Liver (tissue), 8 donors: ENCODE measurements at regions not wholly inside any gene's neighbourhood (a gene's known extent, or its start where the extent isn't known, plus 50 kb on each side); places are given as distances from the start of the nearest gene placed in this dataset.

Experiments used
- DNase-seq: peaks from one replicate; pipeline ENCODE4 v3.0.0-alpha.2; 2017; ENCODE audit warnings: low spot score
- H3K27ac ChIP-seq, 2 donors: one replicate each; pipeline ENCODE4 v1.7.0; 2013; ENCODE audit warnings: inconsistent platforms in 2 of 2, low read length in 2 of 2, control low read depth in 1 of 2, low read depth in 1 of 2, mild to moderate bottlenecking in 1 of 2
- H3K27me3 ChIP-seq, 4 donors: one replicate each; pipeline versions ENCODE4 v1.6.1 to v1.7.0; 2013; ENCODE audit warnings: low read length in 3 of 4, inconsistent platforms in 1 of 4, mild to moderate bottlenecking in 1 of 4, moderate library complexity in 1 of 4; ENCODE audit not compliant: control insufficient read depth in 4 of 4, insufficient read depth in 4 of 4
- H3K36me3 ChIP-seq, 4 donors: one replicate each; pipeline versions ENCODE4 v1.6.1 to v1.7.0; 2013; ENCODE audit warnings: low read length in 3 of 4, mild to moderate bottlenecking in 3 of 4, low read depth in 1 of 4, moderate library complexity in 1 of 4; ENCODE audit not compliant: control insufficient read depth in 4 of 4, insufficient read depth in 3 of 4
- H3K4me1 ChIP-seq, 4 donors: one replicate each; pipeline versions ENCODE4 v1.6.1 to v1.7.0; 2013; ENCODE audit warnings: low read length in 3 of 4, mild to moderate bottlenecking in 3 of 4, moderate library complexity in 1 of 4; ENCODE audit not compliant: control insufficient read depth in 4 of 4, insufficient read depth in 4 of 4
- H3K4me3 ChIP-seq, 3 donors: one replicate each; pipeline versions ENCODE4 v1.6.1 to v1.7.0; 2013; ENCODE audit warnings: low read length in 3 of 3, control low read depth in 1 of 3, low read depth in 1 of 3, mild to moderate bottlenecking in 1 of 3
- H3K9ac ChIP-seq, 2 donors: one replicate each; pipeline ENCODE4 v1.7.0; 2013; ENCODE audit warnings: low read length in 2 of 2, mild to moderate bottlenecking in 2 of 2, moderate library complexity in 2 of 2, control low read depth in 1 of 2, low read depth in 1 of 2
- H3K9me3 ChIP-seq, 4 donors: one replicate each; pipeline versions ENCODE4 v1.6.1 to v1.7.0; 2013; ENCODE audit warnings: low read length in 3 of 4; ENCODE audit not compliant: control insufficient read depth in 4 of 4
- EGR1 ChIP-seq, 2 donors: IDR thresholded peaks; 2 replicates each; pipeline ENCODE4 v1.6.1; 2016 to 2018; ENCODE audit warnings: antibody characterized with exemption in 2 of 2, low read depth in 2 of 2
- FOXA1 ChIP-seq: IDR thresholded peaks from 2 replicates; pipeline ENCODE4 v1.6.1; 2016; ENCODE audit warnings: antibody characterized with exemption
- FOXA2 ChIP-seq: IDR thresholded peaks from 2 replicates; pipeline ENCODE4 v1.6.1; 2016; ENCODE audit warnings: antibody characterized with exemption
- GABPA ChIP-seq, 2 donors: IDR thresholded peaks in 1 of 2; conservative IDR thresholded peaks in 1 of 2; 2 replicates each; pipeline ENCODE4 v1.6.1; 2016; ENCODE audit warnings: antibody characterized with exemption in 2 of 2, mild to moderate bottlenecking in 1 of 2, moderate library complexity in 1 of 2
- HNF4A ChIP-seq, 2 donors: conservative IDR thresholded peaks; 2 replicates each; pipeline ENCODE4 v1.6.1; 2016; ENCODE audit warnings: antibody characterized with exemption in 2 of 2, mild to moderate bottlenecking in 2 of 2
- HNF4G ChIP-seq: IDR thresholded peaks from 2 replicates; pipeline ENCODE4 v1.6.1; 2016; ENCODE audit warnings: antibody characterized with exemption
- JUND ChIP-seq, 2 donors: IDR thresholded peaks; 2 replicates each; pipeline ENCODE4 v1.6.1; 2016; ENCODE audit warnings: antibody characterized with exemption in 2 of 2
- NR2F2 ChIP-seq: IDR thresholded peaks from 2 replicates; pipeline ENCODE4 v1.6.1; 2016; ENCODE audit warnings: antibody characterized with exemption
- RAD21 ChIP-seq, 2 donors: IDR thresholded peaks; 2 replicates each; pipeline ENCODE4 v1.6.1; 2016; ENCODE audit warnings: antibody characterized with exemption in 2 of 2, mild to moderate bottlenecking in 2 of 2
- RXRA ChIP-seq, 2 donors: IDR thresholded peaks; 2 replicates each; pipeline ENCODE4 v1.6.1; 2017 to 2018; ENCODE audit warnings: antibody characterized with exemption in 2 of 2, mild to moderate bottlenecking in 1 of 2
- SP1 ChIP-seq: IDR thresholded peaks from 2 replicates; pipeline ENCODE4 v1.6.1; 2018; ENCODE audit warnings: antibody characterized with exemption, mild to moderate bottlenecking
- TAF1 ChIP-seq: conservative IDR thresholded peaks from 2 replicates; pipeline ENCODE4 v1.6.1; 2016; ENCODE audit warnings: antibody characterized with exemption, mild to moderate bottlenecking
- YY1 ChIP-seq: IDR thresholded peaks from 2 replicates; pipeline ENCODE4 v1.6.1; 2016; ENCODE audit warnings: antibody characterized with exemption, mild to moderate bottlenecking
- WGBS: extraction: QIAGEN DNeasy Blood & Tissue Kit; methylation state at CpG from one replicate; pipeline ENCODE4 v1.1.7; 2013; 5-methylcytosine and 5-hydroxymethylcytosine counted together
- TF ChIP-seq, protein P1 (sequence below): IDR thresholded peaks from 2 replicates; pipeline ENCODE4 v1.6.1; 2016; ENCODE audit warnings: antibody characterized with exemption
- TF ChIP-seq, protein P2 (sequence below): IDR thresholded peaks from 2 replicates; pipeline ENCODE4 v1.6.1; 2016; ENCODE audit warnings: antibody characterized with exemption
- TF ChIP-seq, protein P3 (sequence below): IDR thresholded peaks from 2 replicates; pipeline ENCODE4 v1.6.1; 2016; ENCODE audit warnings: antibody characterized with exemption, mild to moderate bottlenecking
- TF ChIP-seq, protein P4 (sequence below): fragments of 150-350 bp; IDR thresholded peaks from 2 replicates; pipeline ENCODE4 v1.5.1; 2017; ENCODE audit warnings: improper control_type of control experiment, low read depth, low read length; ENCODE audit not compliant: missing input control
- TF ChIP-seq, protein P5 (sequence below): IDR thresholded peaks from 2 replicates; pipeline ENCODE4 v1.6.1; 2016; ENCODE audit warnings: antibody characterized with exemption
- donor health status: healthy.
- donor health status: healthy.
- donor health status: healthy.
- donor health status: healthy.
- donor health status: healthy.

DNA sequence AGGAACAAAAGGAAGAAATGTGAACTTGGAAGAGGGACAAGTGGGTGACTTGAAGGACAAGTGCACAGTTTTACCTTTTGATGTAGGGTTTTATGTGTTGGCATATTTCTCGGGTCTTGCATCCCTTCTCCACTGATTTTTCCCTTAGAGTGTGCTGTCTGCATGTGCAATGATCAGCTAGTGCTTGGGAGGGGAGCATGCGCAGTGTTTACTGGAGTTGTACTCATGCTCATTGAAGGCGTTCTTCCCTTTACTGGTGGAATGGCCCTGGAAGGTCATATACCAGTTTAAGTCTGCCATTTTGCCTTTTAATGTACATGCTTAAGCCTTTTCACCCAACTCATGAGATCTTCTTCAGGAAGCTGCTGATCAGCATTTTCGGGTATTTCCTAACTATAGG is 1168.0 kb downstream of the SUCLG1 start:
- Histone ChIP-seq H3K27ac (no peak overlapping the region), H3K27me3 (no peaks in the 10 kb centered on the region), H3K9me3 (no peaks in the 10 kb centered on the region), H3K4me1 (peaks cover 0 to 3% (median 0%) of the 10 kb centered on the region in 4 donors), H3K36me3 (no peaks in the 10 kb centered on the region), H3K9ac (no peak overlapping the region), H3K4me3 (no peak overlapping the region)
- TF ChIP-seq HNF4A (conservative IDR thresholded peaks at IDR 0.05) (no peak), SP1 (no peak), JUND (IDR thresholded peaks at IDR 0.05) (no peak), FOXA2 (no peak), GABPA (IDR thresholded peaks at IDR 0.05 in 1 of 2, conservative IDR thresholded peaks at IDR 0.05 in 1 of 2) (no peak), RXRA (IDR thresholded peaks at IDR 0.05) (no peak), NR2F2 (no peak), RAD21 (IDR thresholded peaks at IDR 0.05) (no peak), YY1 (no peak), TAF1 (no peak), EGR1 (IDR thresholded peaks at IDR 0.05; ENCODE audit: low read depth in 2 of 2) (no peak), FOXA1 (no peak), HNF4G (no peak)
- TF ChIP-seq, protein P1, sequence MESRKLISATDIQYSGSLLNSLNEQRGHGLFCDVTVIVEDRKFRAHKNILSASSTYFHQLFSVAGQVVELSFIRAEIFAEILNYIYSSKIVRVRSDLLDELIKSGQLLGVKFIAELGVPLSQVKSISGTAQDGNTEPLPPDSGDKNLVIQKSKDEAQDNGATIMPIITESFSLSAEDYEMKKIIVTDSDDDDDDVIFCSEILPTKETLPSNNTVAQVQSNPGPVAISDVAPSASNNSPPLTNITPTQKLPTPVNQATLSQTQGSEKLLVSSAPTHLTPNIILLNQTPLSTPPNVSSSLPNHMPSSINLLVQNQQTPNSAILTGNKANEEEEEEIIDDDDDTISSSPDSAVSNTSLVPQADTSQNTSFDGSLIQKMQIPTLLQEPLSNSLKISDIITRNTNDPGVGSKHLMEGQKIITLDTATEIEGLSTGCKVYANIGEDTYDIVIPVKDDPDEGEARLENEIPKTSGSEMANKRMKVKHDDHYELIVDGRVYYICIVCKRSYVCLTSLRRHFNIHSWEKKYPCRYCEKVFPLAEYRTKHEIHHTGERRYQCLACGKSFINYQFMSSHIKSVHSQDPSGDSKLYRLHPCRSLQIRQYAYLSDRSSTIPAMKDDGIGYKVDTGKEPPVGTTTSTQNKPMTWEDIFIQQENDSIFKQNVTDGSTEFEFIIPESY: no peak
- TF ChIP-seq, protein P2, sequence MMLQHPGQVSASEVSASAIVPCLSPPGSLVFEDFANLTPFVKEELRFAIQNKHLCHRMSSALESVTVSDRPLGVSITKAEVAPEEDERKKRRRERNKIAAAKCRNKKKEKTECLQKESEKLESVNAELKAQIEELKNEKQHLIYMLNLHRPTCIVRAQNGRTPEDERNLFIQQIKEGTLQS: no peak
- TF ChIP-seq, protein P3, sequence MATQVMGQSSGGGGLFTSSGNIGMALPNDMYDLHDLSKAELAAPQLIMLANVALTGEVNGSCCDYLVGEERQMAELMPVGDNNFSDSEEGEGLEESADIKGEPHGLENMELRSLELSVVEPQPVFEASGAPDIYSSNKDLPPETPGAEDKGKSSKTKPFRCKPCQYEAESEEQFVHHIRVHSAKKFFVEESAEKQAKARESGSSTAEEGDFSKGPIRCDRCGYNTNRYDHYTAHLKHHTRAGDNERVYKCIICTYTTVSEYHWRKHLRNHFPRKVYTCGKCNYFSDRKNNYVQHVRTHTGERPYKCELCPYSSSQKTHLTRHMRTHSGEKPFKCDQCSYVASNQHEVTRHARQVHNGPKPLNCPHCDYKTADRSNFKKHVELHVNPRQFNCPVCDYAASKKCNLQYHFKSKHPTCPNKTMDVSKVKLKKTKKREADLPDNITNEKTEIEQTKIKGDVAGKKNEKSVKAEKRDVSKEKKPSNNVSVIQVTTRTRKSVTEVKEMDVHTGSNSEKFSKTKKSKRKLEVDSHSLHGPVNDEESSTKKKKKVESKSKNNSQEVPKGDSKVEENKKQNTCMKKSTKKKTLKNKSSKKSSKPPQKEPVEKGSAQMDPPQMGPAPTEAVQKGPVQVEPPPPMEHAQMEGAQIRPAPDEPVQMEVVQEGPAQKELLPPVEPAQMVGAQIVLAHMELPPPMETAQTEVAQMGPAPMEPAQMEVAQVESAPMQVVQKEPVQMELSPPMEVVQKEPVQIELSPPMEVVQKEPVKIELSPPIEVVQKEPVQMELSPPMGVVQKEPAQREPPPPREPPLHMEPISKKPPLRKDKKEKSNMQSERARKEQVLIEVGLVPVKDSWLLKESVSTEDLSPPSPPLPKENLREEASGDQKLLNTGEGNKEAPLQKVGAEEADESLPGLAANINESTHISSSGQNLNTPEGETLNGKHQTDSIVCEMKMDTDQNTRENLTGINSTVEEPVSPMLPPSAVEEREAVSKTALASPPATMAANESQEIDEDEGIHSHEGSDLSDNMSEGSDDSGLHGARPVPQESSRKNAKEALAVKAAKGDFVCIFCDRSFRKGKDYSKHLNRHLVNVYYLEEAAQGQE: no peak
- TF ChIP-seq, protein P4, sequence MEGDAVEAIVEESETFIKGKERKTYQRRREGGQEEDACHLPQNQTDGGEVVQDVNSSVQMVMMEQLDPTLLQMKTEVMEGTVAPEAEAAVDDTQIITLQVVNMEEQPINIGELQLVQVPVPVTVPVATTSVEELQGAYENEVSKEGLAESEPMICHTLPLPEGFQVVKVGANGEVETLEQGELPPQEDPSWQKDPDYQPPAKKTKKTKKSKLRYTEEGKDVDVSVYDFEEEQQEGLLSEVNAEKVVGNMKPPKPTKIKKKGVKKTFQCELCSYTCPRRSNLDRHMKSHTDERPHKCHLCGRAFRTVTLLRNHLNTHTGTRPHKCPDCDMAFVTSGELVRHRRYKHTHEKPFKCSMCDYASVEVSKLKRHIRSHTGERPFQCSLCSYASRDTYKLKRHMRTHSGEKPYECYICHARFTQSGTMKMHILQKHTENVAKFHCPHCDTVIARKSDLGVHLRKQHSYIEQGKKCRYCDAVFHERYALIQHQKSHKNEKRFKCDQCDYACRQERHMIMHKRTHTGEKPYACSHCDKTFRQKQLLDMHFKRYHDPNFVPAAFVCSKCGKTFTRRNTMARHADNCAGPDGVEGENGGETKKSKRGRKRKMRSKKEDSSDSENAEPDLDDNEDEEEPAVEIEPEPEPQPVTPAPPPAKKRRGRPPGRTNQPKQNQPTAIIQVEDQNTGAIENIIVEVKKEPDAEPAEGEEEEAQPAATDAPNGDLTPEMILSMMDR: no peak
- WGBS: 95% methylated on average over 4 of the region's 4 CpGs
- no peak for DNase-seq

DNA sequence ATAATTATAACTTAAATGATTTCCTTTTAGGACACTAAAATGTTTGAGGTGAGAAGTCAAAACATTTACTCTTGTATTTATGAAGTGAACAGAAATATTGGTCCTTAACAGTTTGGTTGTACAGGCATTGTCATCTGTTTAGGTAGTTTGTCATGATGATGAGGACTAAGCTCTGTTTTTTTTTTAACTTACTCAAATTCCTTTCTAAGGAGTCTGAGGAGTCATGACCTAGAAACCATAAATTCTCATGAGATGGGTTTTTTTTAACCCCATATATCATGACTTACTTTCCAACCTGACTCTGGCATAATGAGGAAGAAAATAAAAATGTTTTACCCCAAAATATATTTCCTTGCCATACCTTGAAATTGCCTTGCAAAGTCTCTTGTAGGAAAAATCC is 1176.2 kb downstream of the SUCLG1 start:
- Histone ChIP-seq H3K4me3 (no peak overlapping the region), H3K36me3 (no peaks in the 10 kb centered on the region), H3K9me3 (no peaks in the 10 kb centered on the region), H3K4me1 (peaks cover 0 to 15% (median 11%) of the 10 kb centered on the region in 4 donors), H3K27me3 (no peaks in the 10 kb centered on the region), H3K9ac (no peak overlapping the region), H3K27ac (no peak overlapping the region)
- TF ChIP-seq, protein P1: no peak
- TF ChIP-seq, protein P3: no peak
- TF ChIP-seq HNF4A (conservative IDR thresholded peaks at IDR 0.05): no peak
- TF ChIP-seq, protein P5, sequence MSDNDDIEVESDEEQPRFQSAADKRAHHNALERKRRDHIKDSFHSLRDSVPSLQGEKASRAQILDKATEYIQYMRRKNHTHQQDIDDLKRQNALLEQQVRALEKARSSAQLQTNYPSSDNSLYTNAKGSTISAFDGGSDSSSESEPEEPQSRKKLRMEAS: no peak
- DNase-seq: no peak
